HG03558 (cell line): ENCODE measurements at regions not wholly inside any gene's neighbourhood (a gene's known extent, or its start where the extent isn't known, plus 50 kb on each side); places are given as distances from the start of the nearest gene placed in this dataset.
A peak's percentile ranks its signal among the peaks of the same experiment; 100 is the strongest.

Experiments used
- ATAC-seq: cut with Tn5 transposase; IDR thresholded peaks from one replicate; pipeline ENCODE4 v1.9.1; 2021; ENCODE audit warnings: moderate number of reproducible peaks; ENCODE audit not compliant: unreplicated experiment; ENCODE audit errors: extremely low read depth

- no peak for ATAC-seq
Measured at GRCh38 chr11:112566124-112566523, 305.5 kb upstream of the PLET1 start.

- no peak for ATAC-seq
Measured at GRCh38 chr11:112570333-112570732, 309.7 kb upstream of the PLET1 start.

GRCh38 chr11:112579282-112579681 is 318.6 kb upstream of the PLET1 start:
- no peak for ATAC-seq

GRCh38 chr11:112580864-112581263 is 320.2 kb upstream of the PLET1 start:
- ATAC-seq, result no peak

- no peak for ATAC-seq
Measured at GRCh38 chr11:112581747-112582146, 321.1 kb upstream of the PLET1 start.

- ATAC-seq, result no peak
Measured at GRCh38 chr11:112582366-112582765, 321.7 kb upstream of the PLET1 start.

GRCh38 chr11:112583261-112583893 is 322.7 kb upstream of the PLET1 start:
- peak; percentile 81 for ATAC-seq

- no peak for ATAC-seq
Measured at GRCh38 chr11:112584672-112585071, 324.0 kb upstream of the PLET1 start.

- ATAC-seq, result no peak
Measured at GRCh38 chr11:112587664-112588063, 327.0 kb upstream of the PLET1 start.

GRCh38 chr11:112588252-112588694 is 327.6 kb upstream of the PLET1 start:
- no peak for ATAC-seq

- ATAC-seq, result no peak
Measured at GRCh38 chr11:112589155-112589554, 328.5 kb upstream of the PLET1 start.

GRCh38 chr11:112590764-112591163 is 330.1 kb upstream of the PLET1 start:
- ATAC-seq, result no peak

GRCh38 chr11:112593440-112593839 is 332.8 kb upstream of the PLET1 start:
- no peak for ATAC-seq

- ATAC-seq, result no peak
Measured at GRCh38 chr11:112596324-112596723, 335.7 kb upstream of the PLET1 start.

- no peak for ATAC-seq
Measured at GRCh38 chr11:112597286-112597790, 336.7 kb upstream of the PLET1 start.

- no peak for ATAC-seq
Measured at GRCh38 chr11:112599265-112599664, 338.6 kb upstream of the PLET1 start.

GRCh38 chr11:112599856-112600533 is 339.3 kb upstream of the PLET1 start:
- ATAC-seq, result no peak

GRCh38 chr11:112605093-112605666 is 344.5 kb upstream of the PLET1 start:
- no peak for ATAC-seq

GRCh38 chr11:112606656-112607055 is 346.0 kb upstream of the PLET1 start:
- no peak for ATAC-seq

- no peak for ATAC-seq
Measured at GRCh38 chr11:112608509-112608908, 347.8 kb upstream of the PLET1 start.

GRCh38 chr11:112610494-112610893 is 349.8 kb upstream of the PLET1 start:
- no peak for ATAC-seq
